B cell (primary cell): ENCODE measurements at regions not wholly inside any gene's neighbourhood (a gene's known extent, or its start where the extent isn't known, plus 50 kb on each side); places are given as distances from the start of the nearest gene placed in this dataset.

Source experiments
- ATAC-seq: fragments of 200-7000 bp; cut with Tn5 transposase; one replicate; pipeline ENCODE4 v1.10.0; 2021; ENCODE audit warnings: low read depth, mild to moderate bottlenecking, moderate number of reproducible peaks, moderate library complexity
- CTCF ChIA-PET: fragments of 350-600 bp; sonication (Branson Sonifier 250); formaldehyde crosslinking; loops from one replicate; lab custom pipeline; 2021; ENCODE audit warnings: antibody characterized with exemption, inconsistent platforms; lab: Charles Lee
- POLR2A ChIA-PET: fragments of 350-600 bp; sonication (Branson Sonifier 250); formaldehyde crosslinking; loops from one replicate; lab custom pipeline; 2021; ENCODE audit warnings: antibody characterized with exemption; lab: Charles Lee
- DNase-seq: peaks from one replicate; pipeline ENCODE4 v3.0.0; 2013
- H2AFZ ChIP-seq: 2 replicates; pipeline ENCODE4 v1.6.1; 2012; ENCODE audit warnings: mild to moderate bottlenecking, low read depth, low read length; ENCODE audit not compliant: insufficient read depth, poor library complexity, severe bottlenecking
- H3K27ac ChIP-seq, 2 donors: 1 replicate in 1 of 2; 2 replicates in 1 of 2; pipeline ENCODE4 v1.5.1; 2012 to 2013; ENCODE audit warnings: low read length in 2 of 2, mild to moderate bottlenecking in 2 of 2, moderate library complexity in 1 of 2
- H3K27me3 ChIP-seq, 4 experiments: fragments of 200-600 bp in 1 of 4; sonication (generic) in 1 of 4; replicated peaks in 1 of 4; 1 replicate in 2 of 4; 2 replicates in 2 of 4; pipeline versions ENCODE4 v1.6.1 to v1.7.0; 2013 to 2016; ENCODE audit warnings: low read length in 3 of 4, mild to moderate bottlenecking in 2 of 4, mixed read lengths in 1 of 4, moderate library complexity in 1 of 4; ENCODE audit not compliant: insufficient read depth in 4 of 4, control insufficient read depth in 3 of 4; ENCODE audit errors: control extremely low read depth in 1 of 4
- H3K36me3 ChIP-seq, 2 experiments: replicated peaks in 1 of 2; 1 replicate in 1 of 2; 2 replicates in 1 of 2; pipeline versions ENCODE4 v1.6.1 to v1.7.1; 2013; ENCODE audit warnings: low read length in 1 of 2; ENCODE audit not compliant: insufficient read depth in 2 of 2, control insufficient read depth in 1 of 2; ENCODE audit errors: control extremely low read depth in 1 of 2, extremely low read depth in 1 of 2
- H3K4me1 ChIP-seq, 2 donors: fragments of 200-600 bp in 1 of 2; sonication (generic) in 1 of 2; 1 replicate in 1 of 2; 2 replicates in 1 of 2; pipeline versions ENCODE4 v1.5.1 to v1.6.1; 2013 to 2017; ENCODE audit warnings: low read length in 2 of 2; ENCODE audit not compliant: control insufficient read depth in 2 of 2, insufficient read depth in 2 of 2
- H3K4me2 ChIP-seq: replicated peaks from 2 replicates; pipeline ENCODE3; 2012; ENCODE audit warnings: mild to moderate bottlenecking, low read depth, low read length; ENCODE audit not compliant: poor library complexity, severe bottlenecking
- H3K4me3 ChIP-seq, 5 experiments: fragments of 200-600 bp in 1 of 5; sonication (generic) in 1 of 5; 1 replicate in 3 of 5; 2 replicates in 2 of 5; pipeline versions ENCODE4 v1.5.1 to v1.7.0; 2011 to 2016; ENCODE audit warnings: low read length in 4 of 5, mild to moderate bottlenecking in 4 of 5, low read depth in 2 of 5, control low read depth in 1 of 5, moderate library complexity in 1 of 5; ENCODE audit not compliant: insufficient read depth in 1 of 5; ENCODE audit errors: control extremely low read depth in 1 of 5, extremely low read depth in 1 of 5
- H3K79me2 ChIP-seq: fragments of 200-600 bp; sonication (generic); one replicate; pipeline ENCODE4 v1.6.0; 2016; ENCODE audit warnings: low read length; ENCODE audit not compliant: control insufficient read depth, insufficient read depth
- H3K9ac ChIP-seq: fragments of 200-600 bp; sonication (generic); 2 replicates; pipeline ENCODE4 v1.6.1; 2017; ENCODE audit warnings: mild to moderate bottlenecking, low read length, moderate library complexity
- H3K9me3 ChIP-seq, 3 donors: one replicate each; pipeline versions ENCODE4 v1.6.1 to v1.7.1; 2013; ENCODE audit warnings: low read length in 2 of 3; ENCODE audit not compliant: control insufficient read depth in 2 of 3, insufficient read depth in 1 of 3; ENCODE audit errors: control extremely low read depth in 1 of 3
- H4K20me1 ChIP-seq: 2 replicates; pipeline ENCODE4 v1.6.0; 2012; ENCODE audit warnings: mild to moderate bottlenecking, low read length; ENCODE audit not compliant: insufficient read depth, control insufficient read depth, poor library complexity, severe bottlenecking
- H3K27ac Mint-ChIP-seq: one replicate; pipeline ENCODE4 v1.8.0; 2021; ENCODE audit warnings: mixed read lengths
- H3K27me3 Mint-ChIP-seq: one replicate; pipeline ENCODE4 v1.8.0; 2021; ENCODE audit warnings: mixed read lengths
- H3K4me1 Mint-ChIP-seq: one replicate; pipeline ENCODE4 v1.8.0; 2021; ENCODE audit warnings: mixed read lengths
- H3K4me3 Mint-ChIP-seq: one replicate; pipeline ENCODE4 v1.8.0; 2021; ENCODE audit warnings: mixed read lengths
- H3K9me3 Mint-ChIP-seq: one replicate; pipeline ENCODE4 v1.8.0; 2022; ENCODE audit warnings: mixed read lengths; ENCODE audit not compliant: insufficient read depth
- EZH2 ChIP-seq: IDR thresholded peaks from 2 replicates; pipeline ENCODE4 v1.6.1; 2012; ENCODE audit warnings: borderline replicate concordance, low read depth, mild to moderate bottlenecking, moderate library complexity, low read length; ENCODE audit not compliant: insufficient read depth, poor library complexity, severe bottlenecking
- WGBS: methylation state at CpG from one replicate; pipeline ENCODE4 v1.1.5; 2013; ENCODE audit warnings: missing lambda C conversion rate; ENCODE audit not compliant: insufficient coverage; 5-methylcytosine and 5-hydroxymethylcytosine counted together
- intact Hi-C: fragments of 100-400 bp; cut with micrococcal nuclease; formaldehyde crosslinking; loops from one replicate; pipeline ENCODE4 v1.10.0; 2022
- TF ChIP-seq, protein P1 (sequence below): fragments of 200-600 bp; IDR thresholded peaks from one replicate; pipeline ENCODE4 v1.8.0; 2022; ENCODE audit warnings: antibody characterized with exemption, mild to moderate bottlenecking

DNA sequence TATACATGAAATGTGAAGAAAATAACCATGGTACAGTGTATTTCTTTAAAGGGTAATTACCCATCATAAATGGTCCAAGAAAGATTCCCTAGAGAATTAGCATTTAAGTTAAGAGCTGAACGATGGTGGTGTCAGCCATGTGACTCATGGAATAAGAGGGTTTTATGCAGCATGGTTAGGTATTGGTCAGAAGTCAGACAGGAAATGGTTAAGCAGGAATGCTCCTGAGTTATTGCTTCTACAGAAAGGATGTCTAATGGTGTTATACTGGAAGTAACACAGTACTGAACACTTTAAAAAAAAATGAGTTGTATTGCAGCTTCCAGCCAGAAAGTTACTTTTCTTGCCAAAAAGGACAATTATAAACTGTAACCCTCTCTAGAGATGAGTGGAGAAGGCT, 72.7 kb upstream of the UBE2E3 start:
- no peak for TF ChIP-seq EZH2
- Histone ChIP-seq H4K20me1 (no peaks in the 10 kb centered on the region), H3K27ac (no peak overlapping the region), H3K79me2 (no peaks in the 10 kb centered on the region), H3K27me3 (no peaks in the 10 kb centered on the region), H3K4me1 (no peaks in the 10 kb centered on the region), H3K9me3 (no peaks in the 10 kb centered on the region), H2AFZ (no peak overlapping the region), H3K36me3 (no peaks in the 10 kb centered on the region), H3K9ac (no peak overlapping the region), H3K4me2 (no peak overlapping the region), H3K4me3 (no peak overlapping the region)
- POLR2A ChIA-PET, result no interaction called here
- Mint-ChIP-seq H3K9me3 (no peaks in the 10 kb centered on the region), H3K27me3 (peaks cover 14% of the 10 kb centered on the region), H3K4me3 (no peak overlapping the region), H3K27ac (no peak overlapping the region), H3K4me1 (no peaks in the 10 kb centered on the region)
- DNase-seq, result no peak
- no peak for ATAC-seq
- WGBS, result 75% methylated on average over 1 of the region's 1 CpG
- intact Hi-C loops, result no loop called here
- CTCF ChIA-PET, result no interaction called here

DNA sequence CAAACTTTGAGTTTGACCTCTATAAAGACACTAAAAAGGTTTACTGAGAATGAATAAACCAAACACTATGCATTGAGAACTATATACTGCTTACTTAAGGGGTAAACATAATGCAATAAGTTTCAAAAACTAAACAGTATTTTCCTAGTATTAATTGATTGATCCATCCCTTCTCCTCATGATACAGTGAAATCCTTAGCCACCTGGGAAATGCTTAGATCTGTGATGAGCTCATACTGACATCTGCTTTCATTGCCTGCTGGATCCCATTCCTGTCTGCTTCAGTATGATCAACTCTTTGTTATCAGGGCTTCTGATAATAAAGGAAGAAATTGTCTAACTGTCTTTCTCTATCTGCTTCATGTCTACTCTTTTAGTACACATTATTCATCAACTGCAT, 74.9 kb upstream of the UBE2E3 start:
- no peak overlapping the region for H3K27ac Mint-ChIP-seq
- H3K9me3 Mint-ChIP-seq, result no peaks in the 10 kb centered on the region
- Histone ChIP-seq H3K4me1 (no peaks in the 10 kb centered on the region), H2AFZ (no peak overlapping the region), H3K9ac (no peak overlapping the region), H3K27me3 (no peaks in the 10 kb centered on the region), H3K27ac (no peak overlapping the region), H3K79me2 (no peaks in the 10 kb centered on the region), H4K20me1 (no peaks in the 10 kb centered on the region), H3K4me2 (no peak overlapping the region), H3K36me3 (no peaks in the 10 kb centered on the region), H3K9me3 (no peaks in the 10 kb centered on the region), H3K4me3 (no peak overlapping the region)
- ChIA-PET POLR2A (no interaction called here), CTCF (no interaction called here)
- peaks cover 18% of the 10 kb centered on the region for H3K27me3 Mint-ChIP-seq
- intact Hi-C loops, result no loop called here
- TF ChIP-seq, protein P1, sequence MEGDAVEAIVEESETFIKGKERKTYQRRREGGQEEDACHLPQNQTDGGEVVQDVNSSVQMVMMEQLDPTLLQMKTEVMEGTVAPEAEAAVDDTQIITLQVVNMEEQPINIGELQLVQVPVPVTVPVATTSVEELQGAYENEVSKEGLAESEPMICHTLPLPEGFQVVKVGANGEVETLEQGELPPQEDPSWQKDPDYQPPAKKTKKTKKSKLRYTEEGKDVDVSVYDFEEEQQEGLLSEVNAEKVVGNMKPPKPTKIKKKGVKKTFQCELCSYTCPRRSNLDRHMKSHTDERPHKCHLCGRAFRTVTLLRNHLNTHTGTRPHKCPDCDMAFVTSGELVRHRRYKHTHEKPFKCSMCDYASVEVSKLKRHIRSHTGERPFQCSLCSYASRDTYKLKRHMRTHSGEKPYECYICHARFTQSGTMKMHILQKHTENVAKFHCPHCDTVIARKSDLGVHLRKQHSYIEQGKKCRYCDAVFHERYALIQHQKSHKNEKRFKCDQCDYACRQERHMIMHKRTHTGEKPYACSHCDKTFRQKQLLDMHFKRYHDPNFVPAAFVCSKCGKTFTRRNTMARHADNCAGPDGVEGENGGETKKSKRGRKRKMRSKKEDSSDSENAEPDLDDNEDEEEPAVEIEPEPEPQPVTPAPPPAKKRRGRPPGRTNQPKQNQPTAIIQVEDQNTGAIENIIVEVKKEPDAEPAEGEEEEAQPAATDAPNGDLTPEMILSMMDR, result no peak
- no peak for TF ChIP-seq EZH2
- H3K4me1 Mint-ChIP-seq, result no peaks in the 10 kb centered on the region
- ATAC-seq (no peak), DNase-seq (no peak)
- no peak overlapping the region for H3K4me3 Mint-ChIP-seq
